ENCODE measurements at regions not wholly inside any gene's neighbourhood (a gene's known extent, or its start where the extent isn't known, plus 50 kb on each side); places are given as distances from the start of the nearest gene placed in this dataset.

- DNase-seq = no peak
- TF ChIP-seq CTCF (IDR thresholded peaks at IDR 0.05; ENCODE audit: borderline replicate concordance, extremely low read depth, insufficient read depth) = no peak
- intact Hi-C loops (cut with DNase I) = no loop called here
- H3K9me3 ChIP-seq (ENCODE audit: control insufficient read depth in 2 of 3, insufficient read depth in 1 of 3, low read length in 3 of 3) = peaks cover 0 to 4% (median 0%) of the 10 kb centered on the region in 3 donors
- H3K4me1 ChIP-seq (ENCODE audit: control insufficient read depth in 2 of 3, insufficient read depth in 2 of 3, low read depth in 1 of 3, low read length in 3 of 3) = no peaks in the 10 kb centered on the region
- no peak overlapping the region for H3K27ac ChIP-seq (ENCODE audit: low read depth in 2 of 2, low read length in 2 of 2)
- H3K36me3 ChIP-seq (ENCODE audit: control insufficient read depth in 2 of 3, insufficient read depth in 3 of 3, low read length in 3 of 3) = no peaks in the 10 kb centered on the region
- H3K4me3 ChIP-seq (ENCODE audit: low read length in 3 of 3) = no peak overlapping the region
- no peak for FAIRE-seq
- H3K27me3 ChIP-seq (ENCODE audit: control insufficient read depth, insufficient read depth, low read length) = no peaks in the 10 kb centered on the region
- no peak overlapping the region for H3K9ac ChIP-seq (ENCODE audit: low read length in 3 of 3)
Observed at GRCh38 chr4:171727185-171727584, 86.0 kb upstream of the GALNTL6 start.

GRCh38 chr4:171721937-171722336 lies 91.3 kb upstream of the GALNTL6 start:
- intact Hi-C loops (cut with DNase I) = no loop called here
- Histone ChIP-seq H3K9ac (ENCODE audit: low read length in 3 of 3) (no peak overlapping the region), H3K27me3 (ENCODE audit: control insufficient read depth, insufficient read depth, low read length) (no peaks in the 10 kb centered on the region), H3K4me1 (ENCODE audit: control insufficient read depth in 2 of 3, insufficient read depth in 2 of 3, low read depth in 1 of 3, low read length in 3 of 3) (no peaks in the 10 kb centered on the region), H3K36me3 (ENCODE audit: control insufficient read depth in 2 of 3, insufficient read depth in 3 of 3, low read length in 3 of 3) (no peaks in the 10 kb centered on the region), H3K4me3 (ENCODE audit: low read length in 3 of 3) (no peak overlapping the region), H3K27ac (ENCODE audit: low read depth in 2 of 2, low read length in 2 of 2) (no peak overlapping the region), H3K9me3 (ENCODE audit: control insufficient read depth in 2 of 3, insufficient read depth in 1 of 3, low read length in 3 of 3) (no peaks in the 10 kb centered on the region)
- DNase-seq (no peak), FAIRE-seq (no peak)
- TF ChIP-seq CTCF (IDR thresholded peaks at IDR 0.05; ENCODE audit: borderline replicate concordance, extremely low read depth, insufficient read depth) = no peak

- FAIRE-seq (no peak), DNase-seq (no peak)
- intact Hi-C loops (cut with DNase I) = no loop called here
Observed at GRCh38 chr4:171719691-171720090, 93.5 kb upstream of the GALNTL6 start.

More at GRCh38 chr4:171719691-171720090, 93.5 kb upstream of the GALNTL6 start:
- H3K9me3 ChIP-seq (ENCODE audit: control insufficient read depth in 2 of 3, insufficient read depth in 1 of 3, low read length in 3 of 3) = no peaks in the 10 kb centered on the region
- H3K9ac ChIP-seq (ENCODE audit: low read length in 3 of 3) = no peak overlapping the region
- H3K27me3 ChIP-seq (ENCODE audit: control insufficient read depth, insufficient read depth, low read length) = no peaks in the 10 kb centered on the region
- no peaks in the 10 kb centered on the region for H3K4me1 ChIP-seq (ENCODE audit: control insufficient read depth in 2 of 3, insufficient read depth in 2 of 3, low read depth in 1 of 3, low read length in 3 of 3)
- H3K36me3 ChIP-seq (ENCODE audit: control insufficient read depth in 2 of 3, insufficient read depth in 3 of 3, low read length in 3 of 3) = no peaks in the 10 kb centered on the region
- TF ChIP-seq CTCF (IDR thresholded peaks at IDR 0.05; ENCODE audit: borderline replicate concordance, extremely low read depth, insufficient read depth) = no peak
- H3K4me3 ChIP-seq (ENCODE audit: low read length in 3 of 3) = no peak overlapping the region
- H3K27ac ChIP-seq (ENCODE audit: low read depth in 2 of 2, low read length in 2 of 2) = no peak overlapping the region

Measured in kidney (tissue), 13 donors.